WTC11 (cell line): ENCODE measurements at regions not wholly inside any gene's neighbourhood (a gene's known extent, or its start where the extent isn't known, plus 50 kb on each side); places are given as distances from the start of the nearest gene placed in this dataset.
"Not testable (repeated sequence)": the region's sequence is repeated elsewhere in the genome, so short reads cannot be mapped to it uniquely, and the experiment has no call there.

Source experiments
- NR2C2 ChIP-seq: sonication (generic); formaldehyde crosslinking; IDR thresholded peaks from 2 replicates; pipeline ENCODE4 v1.8.0; 2022; ENCODE audit warnings: mild to moderate bottlenecking, missing genetic modification reagents
- TF ChIP-seq, protein P1 (sequence below): fragments of 200-600 bp; IDR thresholded peaks from 2 replicates; pipeline ENCODE4 v1.8.0; 2022; ENCODE audit warnings: antibody characterized with exemption

DNA sequence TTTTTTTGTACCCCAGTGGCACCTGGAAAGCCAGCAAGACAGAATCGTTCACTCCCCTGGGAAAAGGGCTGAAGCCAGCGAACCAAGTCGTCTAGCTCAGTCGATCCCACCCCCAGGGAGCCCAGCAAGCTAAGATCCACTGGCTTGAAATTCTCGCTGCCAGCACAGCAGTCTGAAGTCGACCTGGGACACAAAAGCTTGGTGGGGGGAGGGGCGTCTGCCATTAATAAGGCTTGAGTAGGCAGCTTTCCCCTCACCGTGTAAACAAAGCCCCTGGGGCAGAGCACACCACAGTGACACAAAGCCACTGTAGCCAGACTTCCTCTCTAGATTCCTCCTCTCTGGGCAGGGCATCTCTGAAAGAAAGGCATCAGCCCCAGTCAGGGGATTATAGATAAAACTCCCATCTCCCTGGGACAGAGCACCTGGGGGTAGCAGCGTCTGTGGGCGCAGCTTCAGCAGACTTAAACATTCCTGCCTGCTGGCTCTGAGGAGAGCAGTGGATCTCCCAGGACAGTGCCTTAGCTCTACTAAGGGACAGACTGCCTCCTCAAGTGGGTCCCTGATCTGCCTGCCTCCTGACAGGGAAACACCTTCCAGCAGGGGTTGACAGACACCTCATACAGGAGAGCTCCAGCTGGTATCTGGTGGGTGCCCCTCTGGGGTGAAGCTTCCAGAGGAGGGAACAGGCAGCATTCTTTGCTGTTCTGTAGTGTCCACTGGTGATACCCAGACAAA lies 97.4 kb downstream of the TBR1 start:
- TF ChIP-seq, protein P1, sequence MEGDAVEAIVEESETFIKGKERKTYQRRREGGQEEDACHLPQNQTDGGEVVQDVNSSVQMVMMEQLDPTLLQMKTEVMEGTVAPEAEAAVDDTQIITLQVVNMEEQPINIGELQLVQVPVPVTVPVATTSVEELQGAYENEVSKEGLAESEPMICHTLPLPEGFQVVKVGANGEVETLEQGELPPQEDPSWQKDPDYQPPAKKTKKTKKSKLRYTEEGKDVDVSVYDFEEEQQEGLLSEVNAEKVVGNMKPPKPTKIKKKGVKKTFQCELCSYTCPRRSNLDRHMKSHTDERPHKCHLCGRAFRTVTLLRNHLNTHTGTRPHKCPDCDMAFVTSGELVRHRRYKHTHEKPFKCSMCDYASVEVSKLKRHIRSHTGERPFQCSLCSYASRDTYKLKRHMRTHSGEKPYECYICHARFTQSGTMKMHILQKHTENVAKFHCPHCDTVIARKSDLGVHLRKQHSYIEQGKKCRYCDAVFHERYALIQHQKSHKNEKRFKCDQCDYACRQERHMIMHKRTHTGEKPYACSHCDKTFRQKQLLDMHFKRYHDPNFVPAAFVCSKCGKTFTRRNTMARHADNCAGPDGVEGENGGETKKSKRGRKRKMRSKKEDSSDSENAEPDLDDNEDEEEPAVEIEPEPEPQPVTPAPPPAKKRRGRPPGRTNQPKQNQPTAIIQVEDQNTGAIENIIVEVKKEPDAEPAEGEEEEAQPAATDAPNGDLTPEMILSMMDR, result not testable (repeated sequence)
- TF ChIP-seq NR2C2 (CRISPR knock-in tag), result not testable (repeated sequence)
